ENCODE measurements at regions not wholly inside any gene's neighbourhood (a gene's known extent, or its start where the extent isn't known, plus 50 kb on each side); places are given as distances from the start of the nearest gene placed in this dataset.

GRCh38 chr6:1037430-1038202 lies 274.3 kb upstream of the FOXQ1 start:
- in situ Hi-C loops (cut with MboI; ENCODE audit: low pct_unique_long_range_greater_than_20kb, low sequenced_read_pairs, unreplicated experiment), result no loop called here
- TF ChIP-seq, protein P1, sequence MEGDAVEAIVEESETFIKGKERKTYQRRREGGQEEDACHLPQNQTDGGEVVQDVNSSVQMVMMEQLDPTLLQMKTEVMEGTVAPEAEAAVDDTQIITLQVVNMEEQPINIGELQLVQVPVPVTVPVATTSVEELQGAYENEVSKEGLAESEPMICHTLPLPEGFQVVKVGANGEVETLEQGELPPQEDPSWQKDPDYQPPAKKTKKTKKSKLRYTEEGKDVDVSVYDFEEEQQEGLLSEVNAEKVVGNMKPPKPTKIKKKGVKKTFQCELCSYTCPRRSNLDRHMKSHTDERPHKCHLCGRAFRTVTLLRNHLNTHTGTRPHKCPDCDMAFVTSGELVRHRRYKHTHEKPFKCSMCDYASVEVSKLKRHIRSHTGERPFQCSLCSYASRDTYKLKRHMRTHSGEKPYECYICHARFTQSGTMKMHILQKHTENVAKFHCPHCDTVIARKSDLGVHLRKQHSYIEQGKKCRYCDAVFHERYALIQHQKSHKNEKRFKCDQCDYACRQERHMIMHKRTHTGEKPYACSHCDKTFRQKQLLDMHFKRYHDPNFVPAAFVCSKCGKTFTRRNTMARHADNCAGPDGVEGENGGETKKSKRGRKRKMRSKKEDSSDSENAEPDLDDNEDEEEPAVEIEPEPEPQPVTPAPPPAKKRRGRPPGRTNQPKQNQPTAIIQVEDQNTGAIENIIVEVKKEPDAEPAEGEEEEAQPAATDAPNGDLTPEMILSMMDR (IDR thresholded peaks at IDR 0.05; ENCODE audit: extremely low read depth, insufficient read depth, missing control alignments), result no peak
- no peak for DNase-seq (ENCODE audit: low spot score)

GRCh38 chr6:1035401-1035800 lies 276.5 kb upstream of the FOXQ1 start:
- in situ Hi-C loops (cut with MboI; ENCODE audit: low pct_unique_long_range_greater_than_20kb, low sequenced_read_pairs, unreplicated experiment), result no loop called here
- TF ChIP-seq, protein P1 (IDR thresholded peaks at IDR 0.05; ENCODE audit: extremely low read depth, insufficient read depth, missing control alignments), result no peak
- no peak for DNase-seq (ENCODE audit: low spot score)

DNA sequence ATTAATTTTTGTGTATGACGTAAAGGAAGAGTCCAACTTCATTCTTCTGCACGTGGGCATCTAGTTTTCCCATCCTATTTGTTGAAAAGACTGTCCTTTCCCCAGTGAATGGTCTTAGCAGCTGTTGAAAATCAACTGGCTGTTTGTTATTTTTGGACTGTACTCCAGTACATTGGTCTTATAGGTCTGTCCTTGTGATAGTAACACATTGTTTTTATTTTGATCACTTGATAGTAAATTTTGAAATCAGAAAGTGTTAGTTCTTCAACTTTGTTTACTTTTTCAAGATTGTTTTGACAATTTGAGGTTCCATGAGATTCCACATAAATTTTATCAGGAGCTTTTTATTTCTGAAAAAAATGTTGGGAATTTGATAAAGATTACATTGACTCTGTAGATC lies 280.2 kb upstream of the FOXQ1 start:
- TF ChIP-seq, protein P1 (IDR thresholded peaks at IDR 0.05; ENCODE audit: extremely low read depth, insufficient read depth, missing control alignments), result no peak
- no peak for DNase-seq (ENCODE audit: low spot score)
- in situ Hi-C loops (cut with MboI; ENCODE audit: low pct_unique_long_range_greater_than_20kb, low sequenced_read_pairs, unreplicated experiment), result no loop called here

DNA sequence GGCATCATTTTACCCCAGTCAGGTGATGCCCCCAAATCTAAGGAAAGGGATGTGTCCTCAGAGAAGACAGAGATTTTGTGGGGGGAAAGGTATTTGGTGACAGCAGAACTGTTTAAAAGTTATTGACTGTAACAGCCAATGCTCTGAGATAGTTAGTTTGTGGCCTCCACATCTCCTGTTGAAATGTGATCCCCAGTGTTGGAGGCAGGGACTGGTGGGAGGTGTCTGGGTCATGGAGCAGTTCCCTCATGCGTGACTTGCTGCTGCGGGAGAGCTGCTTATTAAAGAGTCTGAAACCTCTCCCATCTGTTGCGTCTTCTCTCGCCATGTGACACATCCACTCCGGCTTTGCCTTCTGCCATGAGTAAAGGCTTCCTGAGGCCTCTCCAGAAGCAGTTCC lies 282.8 kb upstream of the FOXQ1 start:
- no peak for DNase-seq (ENCODE audit: low spot score)
- TF ChIP-seq, protein P1 (IDR thresholded peaks at IDR 0.05; ENCODE audit: extremely low read depth, insufficient read depth, missing control alignments), result no peak
- in situ Hi-C loops (cut with MboI; ENCODE audit: low pct_unique_long_range_greater_than_20kb, low sequenced_read_pairs, unreplicated experiment), result no loop called here

- TF ChIP-seq, protein P1 (IDR thresholded peaks at IDR 0.05; ENCODE audit: extremely low read depth, insufficient read depth, missing control alignments), result no peak
- DNase-seq (ENCODE audit: low spot score), result no peak
- in situ Hi-C loops (cut with MboI; ENCODE audit: low pct_unique_long_range_greater_than_20kb, low sequenced_read_pairs, unreplicated experiment), result no loop called here
These were observed 283.2 kb upstream of the FOXQ1 start for GRCh38 chr6:1028723-1029122.

GRCh38 chr6:1027795-1028569 lies 283.9 kb upstream of the FOXQ1 start:
- in situ Hi-C loops (cut with MboI; ENCODE audit: low pct_unique_long_range_greater_than_20kb, low sequenced_read_pairs, unreplicated experiment), result no loop called here
- TF ChIP-seq, protein P1 (IDR thresholded peaks at IDR 0.05; ENCODE audit: extremely low read depth, insufficient read depth, missing control alignments), result no peak
- no peak for DNase-seq (ENCODE audit: low spot score)
